ENCODE measurements at regions not wholly inside any gene's neighbourhood (a gene's known extent, or its start where the extent isn't known, plus 50 kb on each side); places are given as distances from the start of the nearest gene placed in this dataset.

DNA sequence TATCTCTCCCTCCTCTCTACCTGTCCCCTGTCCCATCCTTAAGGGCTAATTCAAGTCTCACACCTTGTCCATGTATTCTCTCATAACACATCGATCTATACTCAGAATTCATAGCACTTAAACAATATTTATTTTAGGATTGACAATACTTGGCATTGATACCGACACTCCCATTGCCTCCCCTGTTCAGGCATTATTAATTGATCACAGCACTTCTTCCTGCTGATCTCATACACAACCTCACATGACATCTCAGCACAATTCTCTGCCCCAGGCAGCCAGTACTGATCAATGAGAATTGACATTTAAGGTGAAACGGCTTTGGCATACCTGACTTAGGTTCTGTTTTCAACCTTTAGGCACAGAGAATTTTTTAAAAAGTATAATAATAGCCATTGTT is 582.4 kb upstream of the BRINP1 start:
- TF ChIP-seq ZNF747 (tag by site-specific recombination; IDR thresholded peaks at IDR 0.05), result no peak
- TF ChIP-seq, protein P1, sequence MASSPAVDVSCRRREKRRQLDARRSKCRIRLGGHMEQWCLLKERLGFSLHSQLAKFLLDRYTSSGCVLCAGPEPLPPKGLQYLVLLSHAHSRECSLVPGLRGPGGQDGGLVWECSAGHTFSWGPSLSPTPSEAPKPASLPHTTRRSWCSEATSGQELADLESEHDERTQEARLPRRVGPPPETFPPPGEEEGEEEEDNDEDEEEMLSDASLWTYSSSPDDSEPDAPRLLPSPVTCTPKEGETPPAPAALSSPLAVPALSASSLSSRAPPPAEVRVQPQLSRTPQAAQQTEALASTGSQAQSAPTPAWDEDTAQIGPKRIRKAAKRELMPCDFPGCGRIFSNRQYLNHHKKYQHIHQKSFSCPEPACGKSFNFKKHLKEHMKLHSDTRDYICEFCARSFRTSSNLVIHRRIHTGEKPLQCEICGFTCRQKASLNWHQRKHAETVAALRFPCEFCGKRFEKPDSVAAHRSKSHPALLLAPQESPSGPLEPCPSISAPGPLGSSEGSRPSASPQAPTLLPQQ (tag by site-specific recombination; IDR thresholded peaks at IDR 0.05), result no peak
- no peak for TF ChIP-seq ZNF354C (tag by site-specific recombination; IDR thresholded peaks at IDR 0.05; ENCODE audit: borderline replicate concordance, low read depth)
- TF ChIP-seq, protein P2, sequence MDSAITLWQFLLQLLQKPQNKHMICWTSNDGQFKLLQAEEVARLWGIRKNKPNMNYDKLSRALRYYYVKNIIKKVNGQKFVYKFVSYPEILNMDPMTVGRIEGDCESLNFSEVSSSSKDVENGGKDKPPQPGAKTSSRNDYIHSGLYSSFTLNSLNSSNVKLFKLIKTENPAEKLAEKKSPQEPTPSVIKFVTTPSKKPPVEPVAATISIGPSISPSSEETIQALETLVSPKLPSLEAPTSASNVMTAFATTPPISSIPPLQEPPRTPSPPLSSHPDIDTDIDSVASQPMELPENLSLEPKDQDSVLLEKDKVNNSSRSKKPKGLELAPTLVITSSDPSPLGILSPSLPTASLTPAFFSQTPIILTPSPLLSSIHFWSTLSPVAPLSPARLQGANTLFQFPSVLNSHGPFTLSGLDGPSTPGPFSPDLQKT (IDR thresholded peaks at IDR 0.05; ENCODE audit: borderline replicate concordance, low read depth, low read length), result no peak
- no peak for TF ChIP-seq ZNF202 (tag by site-specific recombination; IDR thresholded peaks at IDR 0.05; ENCODE audit: borderline replicate concordance)
- Histone ChIP-seq H3K9me3 (ENCODE audit: control insufficient read depth, insufficient read depth, low read depth, low read length) (no peaks in the 10 kb centered on the region), H3K4me1 (ENCODE audit: control insufficient read depth, insufficient read depth, low read length) (no peaks in the 10 kb centered on the region), H3K4me3 (ENCODE audit: low read depth, low read length) (no peak overlapping the region), H3K27ac (ENCODE audit: extremely low read depth, low read depth, low read length) (no peak overlapping the region), H3K36me3 (ENCODE audit: control insufficient read depth in 2 of 2, insufficient read depth in 1 of 2, low read length in 2 of 2) (no peaks in the 10 kb centered on the region)
- ChIA-PET POLR2A (no interaction called here), CTCF (interaction anchor here (0.6 to 0.8 kb wide), 2 partner anchors 49 to 301 kb away, joined by 3 to 4 read pairs; no protein-coding TSS in a partner anchor)

DNA sequence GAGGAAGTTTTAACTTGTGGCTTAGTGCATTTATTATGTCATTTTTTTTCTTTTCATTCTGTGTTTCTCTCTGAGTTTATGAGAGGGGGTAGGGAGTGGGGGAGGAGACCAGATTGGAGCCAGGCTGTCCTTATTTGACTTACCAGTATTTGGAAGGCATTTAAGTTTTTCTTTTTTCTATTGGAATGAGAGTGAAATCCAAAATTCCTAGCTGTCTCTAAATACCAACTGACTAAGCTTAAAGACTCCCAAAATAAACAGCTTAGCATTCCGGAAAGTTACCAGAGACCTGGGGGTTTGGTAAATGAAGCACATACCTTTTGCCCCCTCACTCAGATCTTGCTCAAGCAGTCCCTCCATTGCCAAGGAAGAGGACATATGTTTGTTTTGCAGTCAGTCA is 581.9 kb upstream of the BRINP1 start:
- POLR2A ChIA-PET, result no interaction called here
- no peak for TF ChIP-seq ZNF221 (tag by site-specific recombination; IDR thresholded peaks at IDR 0.05; ENCODE audit: borderline replicate concordance)
- TF ChIP-seq, protein P1 (tag by site-specific recombination; IDR thresholded peaks at IDR 0.05), result no peak
- TF ChIP-seq ZBTB20 (tag by site-specific recombination; IDR thresholded peaks at IDR 0.05), result no peak
- TF ChIP-seq ZNF600 (tag by site-specific recombination; IDR thresholded peaks at IDR 0.05), result no peak
- no peak for TF ChIP-seq ZNF155 (tag by site-specific recombination; IDR thresholded peaks at IDR 0.05)
- TF ChIP-seq ZNF175 (tag by site-specific recombination; IDR thresholded peaks at IDR 0.05), result no peak
- TF ChIP-seq, protein P3, sequence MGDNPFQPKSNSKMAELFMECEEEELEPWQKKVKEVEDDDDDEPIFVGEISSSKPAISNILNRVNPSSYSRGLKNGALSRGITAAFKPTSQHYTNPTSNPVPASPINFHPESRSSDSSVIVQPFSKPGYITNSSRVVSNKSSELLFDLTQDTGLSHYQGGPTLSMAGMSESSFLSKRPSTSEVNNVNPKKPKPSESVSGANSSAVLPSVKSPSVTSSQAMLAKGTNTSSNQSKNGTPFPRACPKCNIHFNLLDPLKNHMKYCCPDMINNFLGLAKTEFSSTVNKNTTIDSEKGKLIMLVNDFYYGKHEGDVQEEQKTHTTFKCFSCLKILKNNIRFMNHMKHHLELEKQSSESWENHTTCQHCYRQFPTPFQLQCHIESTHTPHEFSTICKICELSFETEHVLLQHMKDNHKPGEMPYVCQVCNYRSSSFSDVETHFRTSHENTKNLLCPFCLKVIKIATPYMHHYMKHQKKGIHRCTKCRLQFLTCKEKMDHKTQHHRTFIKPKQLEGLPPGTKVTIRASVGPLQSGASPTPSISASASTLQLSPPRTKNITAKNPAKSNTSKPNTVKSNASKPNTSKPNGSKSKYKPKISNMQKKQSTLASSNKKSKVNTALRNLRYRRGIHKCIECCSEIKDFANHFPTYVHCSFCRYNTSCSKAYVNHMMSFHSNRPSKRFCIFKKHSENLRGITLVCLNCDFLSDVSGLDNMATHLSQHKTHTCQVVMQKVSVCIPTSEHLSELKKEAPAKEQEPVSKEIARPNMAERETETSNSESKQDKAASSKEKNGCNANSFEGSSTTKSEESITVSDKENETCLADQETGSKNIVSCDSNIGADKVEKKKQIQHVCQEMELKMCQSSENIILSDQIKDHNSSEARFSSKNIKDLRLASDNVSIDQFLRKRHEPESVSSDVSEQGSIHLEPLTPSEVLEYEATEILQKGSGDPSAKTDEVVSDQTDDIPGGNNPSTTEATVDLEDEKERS (tag by site-specific recombination; IDR thresholded peaks at IDR 0.05), result no peak
- no peak for TF ChIP-seq KLF16 (tag by site-specific recombination; IDR thresholded peaks at IDR 0.05)
- no peak for TF ChIP-seq ZNF214 (tag by site-specific recombination; IDR thresholded peaks at IDR 0.05; ENCODE audit: borderline replicate concordance)
- TF ChIP-seq OVOL3 (tag by site-specific recombination; IDR thresholded peaks at IDR 0.05), result no peak
- TF ChIP-seq, protein P4, sequence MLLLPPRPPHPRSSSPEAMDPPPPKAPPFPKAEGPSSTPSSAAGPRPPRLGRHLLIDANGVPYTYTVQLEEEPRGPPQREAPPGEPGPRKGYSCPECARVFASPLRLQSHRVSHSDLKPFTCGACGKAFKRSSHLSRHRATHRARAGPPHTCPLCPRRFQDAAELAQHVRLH (tag by site-specific recombination; IDR thresholded peaks at IDR 0.05), result no peak
- no peak for TF ChIP-seq ZNF16 (tag by site-specific recombination; IDR thresholded peaks at IDR 0.05; ENCODE audit: low read depth)
- TF ChIP-seq OSR2 (tag by site-specific recombination; IDR thresholded peaks at IDR 0.05), result no peak
- TF ChIP-seq, protein P5, sequence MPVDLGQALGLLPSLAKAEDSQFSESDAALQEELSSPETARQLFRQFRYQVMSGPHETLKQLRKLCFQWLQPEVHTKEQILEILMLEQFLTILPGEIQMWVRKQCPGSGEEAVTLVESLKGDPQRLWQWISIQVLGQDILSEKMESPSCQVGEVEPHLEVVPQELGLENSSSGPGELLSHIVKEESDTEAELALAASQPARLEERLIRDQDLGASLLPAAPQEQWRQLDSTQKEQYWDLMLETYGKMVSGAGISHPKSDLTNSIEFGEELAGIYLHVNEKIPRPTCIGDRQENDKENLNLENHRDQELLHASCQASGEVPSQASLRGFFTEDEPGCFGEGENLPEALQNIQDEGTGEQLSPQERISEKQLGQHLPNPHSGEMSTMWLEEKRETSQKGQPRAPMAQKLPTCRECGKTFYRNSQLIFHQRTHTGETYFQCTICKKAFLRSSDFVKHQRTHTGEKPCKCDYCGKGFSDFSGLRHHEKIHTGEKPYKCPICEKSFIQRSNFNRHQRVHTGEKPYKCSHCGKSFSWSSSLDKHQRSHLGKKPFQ (tag by site-specific recombination; IDR thresholded peaks at IDR 0.05), result no peak
- TF ChIP-seq ZNF792 (tag by site-specific recombination; IDR thresholded peaks at IDR 0.05), result no peak
- TF ChIP-seq, protein P6, sequence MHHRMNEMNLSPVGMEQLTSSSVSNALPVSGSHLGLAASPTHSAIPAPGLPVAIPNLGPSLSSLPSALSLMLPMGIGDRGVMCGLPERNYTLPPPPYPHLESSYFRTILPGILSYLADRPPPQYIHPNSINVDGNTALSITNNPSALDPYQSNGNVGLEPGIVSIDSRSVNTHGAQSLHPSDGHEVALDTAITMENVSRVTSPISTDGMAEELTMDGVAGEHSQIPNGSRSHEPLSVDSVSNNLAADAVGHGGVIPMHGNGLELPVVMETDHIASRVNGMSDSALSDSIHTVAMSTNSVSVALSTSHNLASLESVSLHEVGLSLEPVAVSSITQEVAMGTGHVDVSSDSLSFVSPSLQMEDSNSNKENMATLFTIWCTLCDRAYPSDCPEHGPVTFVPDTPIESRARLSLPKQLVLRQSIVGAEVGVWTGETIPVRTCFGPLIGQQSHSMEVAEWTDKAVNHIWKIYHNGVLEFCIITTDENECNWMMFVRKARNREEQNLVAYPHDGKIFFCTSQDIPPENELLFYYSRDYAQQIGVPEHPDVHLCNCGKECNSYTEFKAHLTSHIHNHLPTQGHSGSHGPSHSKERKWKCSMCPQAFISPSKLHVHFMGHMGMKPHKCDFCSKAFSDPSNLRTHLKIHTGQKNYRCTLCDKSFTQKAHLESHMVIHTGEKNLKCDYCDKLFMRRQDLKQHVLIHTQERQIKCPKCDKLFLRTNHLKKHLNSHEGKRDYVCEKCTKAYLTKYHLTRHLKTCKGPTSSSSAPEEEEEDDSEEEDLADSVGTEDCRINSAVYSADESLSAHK (tag by site-specific recombination; IDR thresholded peaks at IDR 0.05), result no peak
- TF ChIP-seq ZNF514 (tag by site-specific recombination; IDR thresholded peaks at IDR 0.05), result no peak
- no peak for TF ChIP-seq ZNF354C (tag by site-specific recombination; IDR thresholded peaks at IDR 0.05; ENCODE audit: borderline replicate concordance, low read depth)
- TF ChIP-seq ZNF416 (tag by site-specific recombination; IDR thresholded peaks at IDR 0.05), result no peak
- Histone ChIP-seq H3K36me3 (ENCODE audit: control insufficient read depth in 2 of 2, insufficient read depth in 1 of 2, low read length in 2 of 2) (no peaks in the 10 kb centered on the region), H3K9me3 (ENCODE audit: control insufficient read depth, insufficient read depth, low read depth, low read length) (no peaks in the 10 kb centered on the region), H3K4me3 (ENCODE audit: low read depth, low read length) (no peak overlapping the region), H3K4me1 (ENCODE audit: control insufficient read depth, insufficient read depth, low read length) (no peaks in the 10 kb centered on the region), H3K27ac (ENCODE audit: extremely low read depth, low read depth, low read length) (no peak overlapping the region)
- CTCF ChIA-PET, result interaction anchor here (0.6 to 0.8 kb wide), 3 partner anchors 32 to 301 kb away, joined by 3 to 4 read pairs (median 3); no protein-coding TSS in a partner anchor

Data from HEK293 (cell line).